K562 (cell line): ENCODE measurements at regions not wholly inside any gene's neighbourhood (a gene's known extent, or its start where the extent isn't known, plus 50 kb on each side); places are given as distances from the start of the nearest gene placed in this dataset.

Experiments
- ATAC-seq: fragments of 200-7000 bp; cut with Tn5 transposase; 3 replicates; pipeline ENCODE4 v1.9.1; 2020; ENCODE audit warnings: moderate library complexity
- BruUV-seq: library from RNA; stranded (reverse); fragments of 400-500 nt; replicated peaks from 2 replicates; lab custom pipeline; 2021; lab: Mats Ljungman, UMichigan
- CTCF ChIA-PET: fragments of 300-600 bp; formaldehyde crosslinking; extraction: SDS; loops from one replicate; lab custom pipeline; 2021; ENCODE audit warnings: low intra/inter-chr PET ratio; lab: Yijun Ruan, JAX
- POLR2A ChIA-PET: fragments of 300-600, 350-650 bp; sonication (Branson Sonifier 250); formaldehyde crosslinking; extraction: SDS; loops from one replicate; lab custom pipeline; 2021; ENCODE audit warnings: antibody characterized with exemption, inconsistent platforms; lab: Yijun Ruan, JAX
- DNase-seq, 4 experiments: peaks; one replicate each; pipeline versions ENCODE4 v3.0.0 to v3.0.0-alpha.2; 2011 to 2018; ENCODE audit warnings: low spot score in 3 of 4, mixed read lengths in 3 of 4; ENCODE audit errors: extremely low read depth in 1 of 4
- FAIRE-seq: peaks from 2 replicates; lab custom pipeline; 2011; peaks lifted over from hg19 to GRCh38; lab: Jason Lieb, UNC
- H2AFZ ChIP-seq: 2 replicates; pipeline ENCODE4 v1.6.0; 2011; ENCODE audit warnings: low read depth, low read length, control low read depth, inconsistent platforms
- H3K27ac ChIP-seq: fragments of 200-600 bp; 3 replicates; pipeline ENCODE4 v1.8.0; 2011; ENCODE audit warnings: low read depth, mild to moderate bottlenecking, control low read depth, inconsistent platforms, low read length, moderate library complexity, mixed read lengths; ENCODE audit errors: extremely low read depth
- H3K27me3 ChIP-seq, 2 experiments: fragments of 300-600 bp in 1 of 2; 2 replicates in 1 of 2; 3 replicates in 1 of 2; pipeline versions ENCODE4 v1.6.0 to v1.8.0; 2011; ENCODE audit warnings: inconsistent platforms in 2 of 2, low read length in 2 of 2, mild to moderate bottlenecking in 1 of 2, mixed read lengths in 1 of 2, moderate library complexity in 1 of 2; ENCODE audit not compliant: control insufficient read depth in 2 of 2, insufficient read depth in 2 of 2
- H3K36me3 ChIP-seq: fragments of 300-600 bp; 3 replicates; pipeline ENCODE4 v1.8.0; 2011; ENCODE audit warnings: mild to moderate bottlenecking, low read length, inconsistent platforms; ENCODE audit not compliant: control insufficient read depth, insufficient read depth
- H3K4me1 ChIP-seq, 2 experiments: fragments of 200-600 bp in 1 of 2; replicated peaks in 1 of 2; 2 replicates in 1 of 2; 3 replicates in 1 of 2; pipeline versions ENCODE4 v1.5.1 to v1.8.0; 2011; ENCODE audit warnings: inconsistent platforms in 2 of 2, low read length in 2 of 2, mild to moderate bottlenecking in 1 of 2, mixed read lengths in 1 of 2, moderate library complexity in 1 of 2; ENCODE audit not compliant: control insufficient read depth in 2 of 2, insufficient read depth in 2 of 2
- H3K4me2 ChIP-seq: 2 replicates; pipeline ENCODE4 v1.6.1; 2011; ENCODE audit warnings: low read length, control low read depth, inconsistent platforms, mixed read lengths; ENCODE audit not compliant: insufficient read depth
- H3K4me3 ChIP-seq: fragments of 200-600 bp; sonication (generic), shearing (Covaris generic); 2 replicates; pipeline ENCODE4 v1.5.1; 2016; ENCODE audit warnings: control low read depth, inconsistent platforms
- H3K79me2 ChIP-seq: fragments of 200-600 bp; 3 replicates; pipeline ENCODE4 v1.8.0; 2011; ENCODE audit warnings: low read length, inconsistent platforms; ENCODE audit not compliant: control insufficient read depth, insufficient read depth
- H3K9ac ChIP-seq, 2 experiments: 2 replicates each; pipeline versions ENCODE4 v1.6.0 to v1.6.1; 2011; ENCODE audit warnings: low read depth in 2 of 2, low read length in 2 of 2, control low read depth in 1 of 2, inconsistent platforms in 1 of 2, mild to moderate bottlenecking in 1 of 2, mixed read lengths in 1 of 2; ENCODE audit not compliant: insufficient read depth in 1 of 2
- H3K9me1 ChIP-seq: one replicate; pipeline ENCODE4 v1.6.0; 2011; ENCODE audit warnings: inconsistent platforms, mild to moderate bottlenecking, low read length, moderate library complexity; ENCODE audit not compliant: control insufficient read depth, insufficient read depth
- H3K9me3 ChIP-seq: replicated peaks from 2 replicates; pipeline ENCODE4 v1.5.1; 2011; ENCODE audit warnings: low read depth, low read length, inconsistent platforms; ENCODE audit not compliant: control insufficient read depth, insufficient read depth
- H4K20me1 ChIP-seq: replicated peaks from 2 replicates; pipeline ENCODE4 v1.6.1; 2011; ENCODE audit warnings: low read length, inconsistent platforms, mixed read lengths; ENCODE audit not compliant: control insufficient read depth, insufficient read depth
- ADNP ChIP-seq: fragments of 200-800 bp; sonication (Bioruptor generic); IDR thresholded peaks from 2 replicates; pipeline ENCODE4 v1.6.1; 2016; ENCODE audit warnings: missing genetic modification characterization, missing compliant biosample characterization
- DMBX1 ChIP-seq: fragments of 250-450 bp; sonication (Bioruptor Pico); IDR thresholded peaks from 2 replicates; pipeline ENCODE4 v1.8.0; 2022; ENCODE audit warnings: inconsistent platforms, mild to moderate bottlenecking, moderate library complexity, borderline replicate concordance
- GABPB1 ChIP-seq: sonication (generic); formaldehyde crosslinking; IDR thresholded peaks from 2 replicates; pipeline ENCODE4 v1.8.0; 2022; ENCODE audit warnings: mild to moderate bottlenecking, missing genetic modification reagents
- LCOR ChIP-seq: sonication (generic); formaldehyde crosslinking; IDR thresholded peaks from 2 replicates; pipeline ENCODE4 v1.8.0; 2022; ENCODE audit warnings: mild to moderate bottlenecking, missing genetic modification reagents
- MAFF ChIP-seq: IDR thresholded peaks from 2 replicates; pipeline ENCODE4 v1.6.1; 2012; ENCODE audit warnings: low read length, improper control_type of control experiment
- MAFG ChIP-seq: fragments of 450-650 bp; conservative IDR thresholded peaks from 2 replicates; pipeline ENCODE4 v1.6.1; 2016; ENCODE audit warnings: missing genetic modification characterization, missing compliant biosample characterization
- MAFK ChIP-seq: IDR thresholded peaks from 2 replicates; pipeline ENCODE4 v1.6.1; 2011; ENCODE audit warnings: low read length, improper control_type of control experiment
- MTA1 ChIP-seq: fragments of 450-650 bp; IDR thresholded peaks from 2 replicates; pipeline ENCODE4 v1.6.1; 2017; ENCODE audit warnings: borderline replicate concordance
- OTX1 ChIP-seq: fragments of 450-650 bp; formaldehyde crosslinking; IDR thresholded peaks from 2 replicates; pipeline ENCODE4 v1.4.0; 2022; ENCODE audit warnings: mild to moderate bottlenecking
- RBM34 ChIP-seq: fragments of 200-400 bp; formaldehyde crosslinking; IDR thresholded peaks from 2 replicates; pipeline ENCODE4 v1.6.1; 2018; ENCODE audit warnings: low read length, borderline replicate concordance; ENCODE audit not compliant: insufficient read depth
- SMC3 ChIP-seq: conservative IDR thresholded peaks from 2 replicates; pipeline ENCODE4 v1.6.1; 2011; ENCODE audit warnings: low read depth, low read length, improper control_type of control experiment; ENCODE audit not compliant: insufficient read depth
- TAL1 ChIP-seq: fragments of 450-650 bp; IDR thresholded peaks from 2 replicates; pipeline ENCODE4 v1.6.1; 2016; ENCODE audit warnings: mild to moderate bottlenecking
- ZNF224 ChIP-seq: sonication (generic); formaldehyde crosslinking; IDR thresholded peaks from 2 replicates; pipeline ENCODE4 v1.8.0; 2022; ENCODE audit warnings: mild to moderate bottlenecking, missing genetic modification reagents
- ZNF253 ChIP-seq: fragments of 250-450 bp; sonication (Bioruptor Pico); conservative IDR thresholded peaks from 2 replicates; pipeline ENCODE4 v1.6.1; 2021; ENCODE audit warnings: mild to moderate bottlenecking
- ZNF316 ChIP-seq: fragments of 450-650 bp; IDR thresholded peaks from 2 replicates; pipeline ENCODE4 v1.6.1; 2016
- ZNF639 ChIP-seq, 2 experiments: fragments of 200-800 bp in 1 of 2; sonication (Bioruptor generic) in 1 of 2; sonication (generic) in 1 of 2; formaldehyde crosslinking in 1 of 2; IDR thresholded peaks in 1 of 2; conservative IDR thresholded peaks in 1 of 2; 2 replicates each; pipeline versions ENCODE4 v1.5.0 to v1.6.1; 2016 to 2020; ENCODE audit warnings: missing compliant biosample characterization in 1 of 2, missing genetic modification characterization in 1 of 2, missing genetic modification reagents in 1 of 2
- WGBS: fragments of 100-300 bp; shearing (Covaris generic); methylation state at CpG from one replicate; pipeline ENCODE4 v1.1.6; 2016; ENCODE audit warnings: low coverage, mixed read lengths; ENCODE audit not compliant: insufficient coverage; ENCODE audit errors: missing lambda C conversion rate; 5-methylcytosine and 5-hydroxymethylcytosine counted together
- in situ Hi-C: fragments of 300-500 bp; cut with MboI; formaldehyde crosslinking; loops from 4 replicates; pipeline ENCODE4 v1.15.0; 2018; ENCODE audit warnings: inconsistent platforms, mixed read lengths
- intact Hi-C: fragments of 100-400 bp; cut with micrococcal nuclease; formaldehyde crosslinking; loops from 2 replicates; pipeline ENCODE4 v1.14.2; 2022

- no peak overlapping the region for H3K4me3 ChIP-seq
- H3K79me2 ChIP-seq, result no peaks in the 10 kb centered on the region
- no TSS peak for BruUV-seq
- no peak overlapping the region for H3K9ac ChIP-seq
- peak; percentile 10; the same call in 1 of the 2 replicates for TF ChIP-seq ZNF316
- no peak for TF ChIP-seq DMBX1
- no peak for TF ChIP-seq ZNF253 (CRISPR knock-in tag)
- TF ChIP-seq MTA1, result no peak
- TF ChIP-seq MAFG, result peak; percentile 29; the same call in 1 of the 2 replicates
- peak; percentile 64 for TF ChIP-seq MAFF
- no peak for TF ChIP-seq ZNF224 (CRISPR knock-in tag)
- TF ChIP-seq MAFK, result peak; percentile 67
- TF ChIP-seq TAL1, result no peak
- TF ChIP-seq ZNF639 (CRISPR knock-in tag; conservative IDR thresholded peaks at IDR 0.05 in 1 of 2, IDR thresholded peaks at IDR 0.05 in 1 of 2), result no peak
- no peak for TF ChIP-seq GABPB1 (CRISPR knock-in tag)
- no peak for TF ChIP-seq ADNP
- no peak for TF ChIP-seq LCOR
- no peak for TF ChIP-seq RBM34
- no peak for TF ChIP-seq SMC3
- TF ChIP-seq OTX1 (CRISPR knock-in tag), result no peak
- H2AFZ ChIP-seq, result no peak overlapping the region
- 0% methylated on average over 1 of the region's 1 CpG for WGBS
- in situ Hi-C loops, result no loop called here
- ChIA-PET CTCF (no interaction called here), POLR2A (no interaction called here)
- no peaks in the 10 kb centered on the region for H3K27me3 ChIP-seq
- H3K9me1 ChIP-seq, result no peaks in the 10 kb centered on the region
- no peaks in the 10 kb centered on the region for H3K36me3 ChIP-seq
- H3K4me1 ChIP-seq, result no peaks in the 10 kb centered on the region
- no peak overlapping the region for H3K4me2 ChIP-seq
- H3K9me3 ChIP-seq, result no peaks in the 10 kb centered on the region
- no peak for DNase-seq
- no peak for FAIRE-seq
- no peaks in the 10 kb centered on the region for H4K20me1 ChIP-seq
- intact Hi-C loops, result no loop called here
- no peak overlapping the region for H3K27ac ChIP-seq
- no peak for ATAC-seq
These were observed 351.1 kb downstream of the HAO1 start for GRCh38 chr20:7589164-7589563.
